Esophagus squamous epithelium (tissue), 5 donors: ENCODE measurements at regions not wholly inside any gene's neighbourhood (a gene's known extent, or its start where the extent isn't known, plus 50 kb on each side); places are given as distances from the start of the nearest gene placed in this dataset.

Experiments used
- DNase-seq: peaks from one replicate; lab custom pipeline; 2025; lab: John Stamatoyannopoulos, UW
- H3K27ac ChIP-seq, 4 donors: fragments of 200-600 bp; sonication (generic); one replicate each; pipeline ENCODE4 v1.5.1; 2016 to 2019; ENCODE audit warnings: mild to moderate bottlenecking in 1 of 4
- H3K27me3 ChIP-seq, 4 donors: fragments of 200-600 bp; sonication (generic); 1 replicate in 3 of 4; 2 replicates in 1 of 4; pipeline versions ENCODE4 v1.5.1 to v1.6.0; 2017 to 2021; ENCODE audit warnings: antibody characterized with exemption in 1 of 4
- H3K36me3 ChIP-seq, 3 donors: fragments of 200-600 bp; sonication (generic); one replicate each; pipeline ENCODE4 v1.5.1; 2016 to 2019
- H3K4me1 ChIP-seq, 3 donors: fragments of 200-600 bp; sonication (generic); one replicate each; pipeline ENCODE4 v1.5.1; 2017 to 2019
- H3K4me3 ChIP-seq, 4 donors: fragments of 200-600 bp; sonication (generic); 1 replicate in 3 of 4; 2 replicates in 1 of 4; pipeline ENCODE4 v1.5.1; 2016 to 2019; ENCODE audit warnings: mild to moderate bottlenecking in 2 of 4, moderate library complexity in 1 of 4
- H3K9me3 ChIP-seq, 3 donors: fragments of 200-600 bp; sonication (generic); one replicate each; pipeline ENCODE4 v1.5.1; 2016 to 2019
- CTCF ChIP-seq, 6 experiments: fragments of 450-650 bp in 4 of 6; fragments of 200-600 bp in 2 of 6; sonication (generic) in 2 of 6; IDR thresholded peaks; one replicate each; pipeline ENCODE4 v1.5.1; 2016 to 2019; ENCODE audit warnings: antibody characterized with exemption in 6 of 6, mild to moderate bottlenecking in 4 of 6, moderate library complexity in 4 of 6
- POLR2A ChIP-seq, 4 donors: fragments of 450-650 bp; IDR thresholded peaks; one replicate each; pipeline ENCODE4 v1.6.1; 2017; ENCODE audit warnings: antibody characterized with exemption in 4 of 4, mild to moderate bottlenecking in 4 of 4, moderate library complexity in 3 of 4
- WGBS, 2 donors: methylation state at CpG; one replicate each; pipeline ENCODE4 v1.1.5; 2018; 5-methylcytosine and 5-hydroxymethylcytosine counted together
- intact Hi-C: fragments of 100-400 bp; cut with DNase I; formaldehyde crosslinking; loops from one replicate; pipeline ENCODE4 v1.15.0; 2022
- donor health status: DM: yes; HTN: yes; CAD: no.

GRCh38 chr13:68304286-68304893, 1074.3 kb upstream of the PCDH9 start:
- intact Hi-C loops: no loop called here

GRCh38 chr13:68293631-68294030, 1063.5 kb upstream of the PCDH9 start:
- H3K9me3 ChIP-seq: peaks cover 0 to 4% (median 0%) of the 10 kb centered on the region in 3 donors
- intact Hi-C loops: no loop called here

More at GRCh38 chr13:68304286-68304893, 1074.3 kb upstream of the PCDH9 start:
- Histone ChIP-seq H3K9me3 (peaks cover 0 to 7% (median 0%) of the 10 kb centered on the region in 3 donors), H3K4me1 (no peaks in the 10 kb centered on the region), H3K27ac (no peak overlapping the region), H3K36me3 (no peaks in the 10 kb centered on the region), H3K4me3 (no peak overlapping the region), H3K27me3 (no peaks in the 10 kb centered on the region)
- WGBS, 2 donors: 24 to 27% methylated on average over 1 of the region's 1 CpG
- no peak for DNase-seq
- TF ChIP-seq POLR2A (IDR thresholded peaks at IDR 0.05): no peak
- peak in 2 of 6 experiments; percentile 10 to 17 for TF ChIP-seq CTCF (IDR thresholded peaks at IDR 0.05)

GRCh38 chr13:68292601-68293000, 1062.5 kb upstream of the PCDH9 start:
- Histone ChIP-seq H3K9me3 (peaks cover 0 to 4% (median 0%) of the 10 kb centered on the region in 3 donors), H3K36me3 (no peaks in the 10 kb centered on the region), H3K27ac (no peak overlapping the region), H3K27me3 (no peaks in the 10 kb centered on the region), H3K4me3 (no peak overlapping the region), H3K4me1 (no peaks in the 10 kb centered on the region)
- no peak for DNase-seq
- WGBS, 2 donors: 29 to 54% methylated on average over 2 of the region's 2 CpGs
- TF ChIP-seq CTCF (IDR thresholded peaks at IDR 0.05) (no peak), POLR2A (IDR thresholded peaks at IDR 0.05) (no peak)
- intact Hi-C loops: no loop called here

More at GRCh38 chr13:68293631-68294030, 1063.5 kb upstream of the PCDH9 start:
- H3K4me1 ChIP-seq: no peaks in the 10 kb centered on the region
- TF ChIP-seq POLR2A (IDR thresholded peaks at IDR 0.05) (no peak), CTCF (IDR thresholded peaks at IDR 0.05) (no peak)
- no peaks in the 10 kb centered on the region for H3K27me3 ChIP-seq
- no peak for DNase-seq
- H3K27ac ChIP-seq: no peak overlapping the region
- no peak overlapping the region for H3K4me3 ChIP-seq
- no peaks in the 10 kb centered on the region for H3K36me3 ChIP-seq

- no peaks in the 10 kb centered on the region for H3K27me3 ChIP-seq
- H3K27ac ChIP-seq: no peak overlapping the region
- TF ChIP-seq CTCF (IDR thresholded peaks at IDR 0.05) (no peak), POLR2A (IDR thresholded peaks at IDR 0.05) (no peak)
- no peaks in the 10 kb centered on the region for H3K36me3 ChIP-seq
- DNase-seq: no peak
- H3K4me3 ChIP-seq: no peak overlapping the region
- H3K9me3 ChIP-seq: peaks cover 0 to 4% (median 0%) of the 10 kb centered on the region in 3 donors
- 57 to 76% methylated on average over 4 of the region's 4 CpGs for WGBS, 2 donors
- H3K4me1 ChIP-seq: no peaks in the 10 kb centered on the region
- intact Hi-C loops: no loop called here
Observed at GRCh38 chr13:68291595-68291994, 1061.5 kb upstream of the PCDH9 start.

GRCh38 chr13:68275758-68276157, 1045.6 kb upstream of the PCDH9 start:
- no peak for DNase-seq
- peaks cover 0 to 19% (median 7%) of the 10 kb centered on the region in 3 donors for H3K9me3 ChIP-seq
- intact Hi-C loops: no loop called here
- H3K27me3 ChIP-seq: no peaks in the 10 kb centered on the region
- no peaks in the 10 kb centered on the region for H3K4me1 ChIP-seq
- H3K36me3 ChIP-seq: no peaks in the 10 kb centered on the region
- no peak for TF ChIP-seq POLR2A (IDR thresholded peaks at IDR 0.05)
- no peak for TF ChIP-seq CTCF (IDR thresholded peaks at IDR 0.05)
- no peak overlapping the region for H3K4me3 ChIP-seq
- WGBS, 2 donors: 79 to 100% methylated on average over 1 of the region's 1 CpG
- H3K27ac ChIP-seq: no peak overlapping the region
